Effector memory CD8-positive, alpha-beta T cell (primary cell): ENCODE measurements at regions not wholly inside any gene's neighbourhood (a gene's known extent, or its start where the extent isn't known, plus 50 kb on each side); places are given as distances from the start of the nearest gene placed in this dataset.

ENCODE experiments used
- ATAC-seq: fragments of 150-1000 bp; cut with Tn5 transposase; replicated peaks from 2 replicates; pipeline ENCODE4 v1.10.0; 2021; ENCODE audit warnings: mild to moderate bottlenecking, moderate library complexity
- DNase-seq, 3 experiments: peaks; one replicate each; pipeline ENCODE4 v3.0.0; 2021
- H3K27ac Mint-ChIP-seq, 2 donors: one replicate each; pipeline ENCODE4 v1.8.0; 2022; ENCODE audit warnings: mild to moderate bottlenecking in 2 of 2, mixed read lengths in 2 of 2, moderate library complexity in 2 of 2
- H3K27me3 Mint-ChIP-seq, 2 donors: one replicate each; pipeline ENCODE4 v1.8.0; 2022; ENCODE audit warnings: mixed read lengths in 2 of 2
- H3K36me3 Mint-ChIP-seq: one replicate; pipeline ENCODE4 v1.8.0; 2022; ENCODE audit warnings: mild to moderate bottlenecking, moderate library complexity, mixed read lengths; ENCODE audit not compliant: insufficient read depth
- H3K4me1 Mint-ChIP-seq, 2 donors: one replicate each; pipeline ENCODE4 v1.8.0; 2022; ENCODE audit warnings: low read depth in 2 of 2, mixed read lengths in 2 of 2
- H3K4me3 Mint-ChIP-seq, 2 donors: one replicate each; pipeline ENCODE4 v1.8.0; 2022; ENCODE audit warnings: mild to moderate bottlenecking in 2 of 2, mixed read lengths in 2 of 2, moderate library complexity in 2 of 2
- H3K9me3 Mint-ChIP-seq, 2 donors: one replicate each; pipeline ENCODE4 v1.8.0; 2022; ENCODE audit warnings: mixed read lengths in 2 of 2

DNA sequence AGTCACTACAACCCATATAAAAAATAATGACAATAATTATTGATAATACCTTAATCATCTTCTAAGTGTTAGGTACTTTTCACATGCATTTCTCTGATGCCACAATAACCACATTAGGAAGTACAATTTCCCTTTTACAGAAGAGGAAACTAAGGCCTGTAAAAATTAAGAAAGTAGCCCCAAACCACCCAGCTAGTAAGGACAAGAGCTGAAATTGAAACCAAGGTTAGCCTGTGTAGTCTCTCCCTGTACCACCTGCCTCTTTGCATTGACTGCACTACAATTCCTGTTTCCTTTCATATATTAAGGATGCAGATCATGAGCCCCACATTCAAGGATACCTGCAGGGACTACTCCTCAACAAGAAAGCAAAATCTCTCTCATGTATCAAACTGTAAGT, 288.8 kb downstream of the GPATCH2 start:
- Mint-ChIP-seq H3K4me1 (no peaks in the 10 kb centered on the region), H3K27ac (no peak overlapping the region), H3K9me3 (peaks cover 0 to 5% of the 10 kb centered on the region in 2 donors), H3K36me3 (no peaks in the 10 kb centered on the region), H3K4me3 (no peak overlapping the region), H3K27me3 (no peaks in the 10 kb centered on the region)
- DNase-seq (no peak), ATAC-seq (no peak)

DNA sequence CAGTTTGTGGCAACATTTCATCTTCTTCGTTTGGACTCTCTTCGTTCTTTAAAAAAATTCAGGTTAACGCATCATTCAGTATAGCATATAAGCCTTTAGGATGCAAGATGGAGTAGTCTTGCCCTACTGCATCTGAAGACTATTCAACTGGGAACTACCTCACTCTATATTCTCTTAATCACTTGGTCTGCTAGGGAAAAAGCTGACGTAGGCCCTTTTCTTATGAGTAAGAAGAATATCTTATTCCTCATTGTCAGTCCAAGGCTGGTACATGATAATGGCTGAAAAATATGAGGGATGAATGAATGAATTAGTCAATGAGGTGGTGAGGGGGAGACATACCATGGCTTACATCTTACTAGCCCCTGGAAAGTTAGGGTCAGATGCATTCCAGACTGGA, 294.2 kb downstream of the GPATCH2 start:
- no peak overlapping the region for H3K4me3 Mint-ChIP-seq
- no peaks in the 10 kb centered on the region for H3K36me3 Mint-ChIP-seq
- no peak overlapping the region for H3K27ac Mint-ChIP-seq
- peaks cover 7% of the 10 kb centered on the region in 2 donors for H3K9me3 Mint-ChIP-seq
- no peak for ATAC-seq
- no peak for DNase-seq
- no peaks in the 10 kb centered on the region for H3K27me3 Mint-ChIP-seq
- H3K4me1 Mint-ChIP-seq: no peaks in the 10 kb centered on the region

DNA sequence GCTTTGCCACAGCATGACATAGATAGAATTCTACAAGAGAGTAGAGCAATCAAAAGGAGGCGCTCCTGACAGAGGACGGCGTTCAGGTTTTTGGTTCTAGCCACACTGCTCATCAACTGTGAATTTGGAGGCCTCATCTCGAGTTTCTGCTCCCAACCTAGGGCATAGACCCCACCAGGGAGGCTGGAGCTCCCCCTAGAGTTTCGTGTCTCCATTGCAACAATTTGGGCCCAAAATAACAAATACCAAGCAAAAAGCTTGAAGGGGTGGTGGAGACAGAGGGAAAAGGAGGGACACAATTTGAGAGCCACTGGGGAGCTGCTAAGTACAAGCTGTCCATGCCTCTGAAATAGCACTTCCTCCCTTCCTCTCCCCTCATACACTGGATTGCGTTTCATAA, 297.0 kb downstream of the GPATCH2 start:
- ATAC-seq: no peak
- DNase-seq: no peak
- Mint-ChIP-seq H3K9me3 (peaks cover 7 to 21% of the 10 kb centered on the region in 2 donors), H3K27me3 (no peaks in the 10 kb centered on the region), H3K4me3 (no peak overlapping the region), H3K4me1 (no peaks in the 10 kb centered on the region), H3K27ac (no peak overlapping the region), H3K36me3 (no peaks in the 10 kb centered on the region)

DNA sequence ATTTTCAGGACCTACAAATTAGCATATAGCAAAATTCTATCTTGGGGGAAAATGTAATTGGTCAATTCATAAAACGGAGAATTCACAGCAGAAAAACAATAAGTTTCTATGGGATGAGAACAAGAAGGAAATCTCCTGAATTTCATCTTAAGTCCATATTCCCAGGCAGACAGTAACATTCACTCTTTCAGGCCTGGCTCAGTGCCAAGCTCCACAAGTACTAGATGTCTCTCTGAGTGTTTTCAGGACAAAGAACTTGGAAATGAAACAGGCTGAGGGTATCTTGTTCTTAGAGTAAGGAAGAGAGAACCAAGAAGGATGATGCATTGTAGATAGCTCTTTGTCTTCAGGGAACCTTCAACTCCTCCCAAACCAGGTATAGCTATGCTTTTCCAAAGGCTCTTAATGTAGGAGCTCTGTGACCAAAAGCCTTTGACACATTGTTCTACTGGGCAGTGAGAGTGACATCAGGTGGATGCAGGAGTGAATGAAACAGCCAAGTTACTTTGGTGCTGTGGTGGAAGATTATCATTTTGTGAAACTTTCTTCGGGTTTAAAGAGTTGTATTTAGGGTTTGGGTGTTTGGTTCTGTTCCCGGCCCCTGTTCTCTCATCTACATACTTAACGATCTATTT, 298.3 kb downstream of the GPATCH2 start:
- H3K27me3 Mint-ChIP-seq: no peaks in the 10 kb centered on the region
- H3K27ac Mint-ChIP-seq: no peak overlapping the region
- no peak overlapping the region for H3K4me3 Mint-ChIP-seq
- H3K9me3 Mint-ChIP-seq: peaks cover 5 to 21% of the 10 kb centered on the region in 2 donors
- ATAC-seq (no peak), DNase-seq (no peak)
- no peaks in the 10 kb centered on the region for H3K4me1 Mint-ChIP-seq
- H3K36me3 Mint-ChIP-seq: no peaks in the 10 kb centered on the region

DNA sequence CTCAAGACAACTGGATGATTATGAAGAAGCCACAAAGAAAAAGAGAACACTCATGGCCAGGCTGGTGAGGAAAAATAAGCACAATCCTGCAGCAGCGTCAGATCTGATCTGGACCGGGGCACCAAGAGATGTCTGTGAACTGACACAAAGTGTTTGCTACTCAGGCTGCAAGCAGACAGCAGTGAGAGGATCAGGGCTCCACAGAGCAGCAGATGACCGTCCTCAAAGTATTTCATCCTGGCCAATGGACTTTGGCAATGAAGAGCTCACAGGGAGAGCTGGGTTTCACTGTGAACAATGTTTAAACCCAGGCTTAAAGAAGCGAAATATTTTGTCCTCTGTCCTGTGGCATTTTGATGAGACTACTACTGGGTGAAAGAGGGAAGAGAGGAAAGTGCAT, 299.2 kb downstream of the GPATCH2 start:
- H3K4me3 Mint-ChIP-seq: no peak overlapping the region
- H3K27me3 Mint-ChIP-seq: no peaks in the 10 kb centered on the region
- H3K9me3 Mint-ChIP-seq: peaks cover 5 to 21% of the 10 kb centered on the region in 2 donors
- no peaks in the 10 kb centered on the region for H3K36me3 Mint-ChIP-seq
- no peaks in the 10 kb centered on the region for H3K4me1 Mint-ChIP-seq
- ATAC-seq: no peak
- DNase-seq: no peak
- H3K27ac Mint-ChIP-seq: no peak overlapping the region

DNA sequence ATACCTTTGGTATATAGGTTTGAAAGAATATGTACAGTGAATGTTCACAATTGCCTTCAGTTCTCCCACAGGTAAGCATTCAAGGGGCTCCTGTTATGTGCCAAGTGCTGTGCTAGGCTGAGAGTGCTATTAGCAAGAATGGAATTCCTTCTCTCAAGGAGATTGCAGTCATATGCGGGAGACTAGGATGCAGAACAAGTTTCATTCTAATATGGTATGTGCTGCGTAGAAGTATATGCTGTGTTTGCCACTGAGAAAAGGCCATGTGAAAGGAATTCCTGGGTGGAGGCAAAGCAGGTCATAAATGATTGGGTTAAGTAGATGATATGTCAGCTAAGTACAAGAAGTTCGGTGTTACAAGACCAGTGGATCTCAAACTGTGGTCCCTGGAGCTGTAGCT, 303.0 kb downstream of the GPATCH2 start:
- DNase-seq: no peak
- peaks cover 3 to 15% of the 10 kb centered on the region in 2 donors for H3K9me3 Mint-ChIP-seq
- no peaks in the 10 kb centered on the region for H3K36me3 Mint-ChIP-seq
- H3K27ac Mint-ChIP-seq: no peak overlapping the region
- H3K4me3 Mint-ChIP-seq: no peak overlapping the region
- no peaks in the 10 kb centered on the region for H3K4me1 Mint-ChIP-seq
- no peak for ATAC-seq
- no peaks in the 10 kb centered on the region for H3K27me3 Mint-ChIP-seq

DNA sequence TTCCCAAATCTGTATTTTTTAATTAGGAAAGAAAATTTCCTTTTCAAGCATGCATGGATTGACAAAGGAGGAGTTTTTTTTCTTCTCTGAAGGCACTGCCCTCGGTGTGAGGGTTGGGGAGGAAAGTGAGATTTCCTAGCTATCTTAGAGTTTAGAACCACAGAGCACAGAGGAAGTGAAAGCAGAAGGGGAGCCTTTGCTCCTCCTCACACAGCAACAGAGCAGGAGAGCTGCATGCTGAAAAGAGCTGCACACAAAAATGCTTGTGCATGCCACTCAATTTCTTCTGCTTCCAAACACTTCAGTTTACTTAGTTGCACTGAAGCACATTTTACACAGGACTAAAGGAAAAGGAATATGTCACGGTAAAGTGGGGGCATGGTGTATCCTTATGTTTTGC, 308.1 kb downstream of the GPATCH2 start:
- H3K4me3 Mint-ChIP-seq: no peak overlapping the region
- DNase-seq: no peak
- no peaks in the 10 kb centered on the region for H3K36me3 Mint-ChIP-seq
- no peaks in the 10 kb centered on the region for H3K27me3 Mint-ChIP-seq
- H3K9me3 Mint-ChIP-seq: peaks cover 0 to 3% of the 10 kb centered on the region in 2 donors
- no peak overlapping the region for H3K27ac Mint-ChIP-seq
- H3K4me1 Mint-ChIP-seq: no peaks in the 10 kb centered on the region
- ATAC-seq: no peak

DNA sequence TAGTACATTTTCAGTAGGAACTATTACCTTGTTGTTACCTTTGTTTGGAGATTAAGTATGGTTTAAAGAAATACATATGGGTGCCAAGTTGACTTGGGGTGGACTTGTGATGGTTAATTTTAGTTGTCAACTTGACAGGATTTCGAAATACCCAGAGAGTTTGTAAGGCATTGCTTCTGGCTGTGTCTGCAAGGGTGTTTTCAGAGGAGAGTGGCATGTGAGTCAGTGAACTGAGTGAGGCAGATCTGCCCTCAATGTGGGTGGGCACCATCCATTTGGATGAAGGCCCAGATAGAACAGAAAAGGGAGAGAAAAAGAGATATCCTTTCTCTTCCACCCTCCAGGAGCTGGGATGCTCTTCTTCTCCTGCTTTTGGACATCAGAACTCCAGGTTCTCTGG, 315.5 kb downstream of the GPATCH2 start:
- ATAC-seq: no peak
- no peaks in the 10 kb centered on the region for H3K36me3 Mint-ChIP-seq
- no peaks in the 10 kb centered on the region for H3K4me1 Mint-ChIP-seq
- H3K4me3 Mint-ChIP-seq: no peak overlapping the region
- no peak for DNase-seq
- no peaks in the 10 kb centered on the region for H3K27me3 Mint-ChIP-seq
- no peaks in the 10 kb centered on the region for H3K9me3 Mint-ChIP-seq
- H3K27ac Mint-ChIP-seq: no peak overlapping the region

DNA sequence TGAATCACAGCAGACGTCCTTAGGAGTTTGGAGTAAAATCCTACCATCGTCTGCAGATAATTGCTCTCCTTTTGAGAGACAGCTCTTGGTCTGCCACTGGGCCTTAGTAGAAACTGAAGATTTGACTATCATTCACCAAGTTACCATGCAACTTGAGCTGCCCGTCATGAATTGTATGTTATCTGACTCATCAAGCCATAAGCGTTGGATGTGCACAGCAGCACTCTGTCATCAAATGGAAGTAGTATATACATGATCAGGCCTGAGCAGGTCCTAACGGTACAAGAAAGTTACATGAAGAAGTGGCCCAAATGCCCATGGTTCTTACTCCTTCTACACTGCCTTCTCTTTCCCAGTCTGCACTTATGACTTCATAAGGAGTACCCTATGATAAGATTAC, 317.8 kb downstream of the GPATCH2 start:
- H3K4me1 Mint-ChIP-seq: no peaks in the 10 kb centered on the region
- no peak overlapping the region for H3K27ac Mint-ChIP-seq
- H3K4me3 Mint-ChIP-seq: no peak overlapping the region
- H3K27me3 Mint-ChIP-seq: no peaks in the 10 kb centered on the region
- DNase-seq: no peak
- no peaks in the 10 kb centered on the region for H3K9me3 Mint-ChIP-seq
- no peaks in the 10 kb centered on the region for H3K36me3 Mint-ChIP-seq
- no peak for ATAC-seq

DNA sequence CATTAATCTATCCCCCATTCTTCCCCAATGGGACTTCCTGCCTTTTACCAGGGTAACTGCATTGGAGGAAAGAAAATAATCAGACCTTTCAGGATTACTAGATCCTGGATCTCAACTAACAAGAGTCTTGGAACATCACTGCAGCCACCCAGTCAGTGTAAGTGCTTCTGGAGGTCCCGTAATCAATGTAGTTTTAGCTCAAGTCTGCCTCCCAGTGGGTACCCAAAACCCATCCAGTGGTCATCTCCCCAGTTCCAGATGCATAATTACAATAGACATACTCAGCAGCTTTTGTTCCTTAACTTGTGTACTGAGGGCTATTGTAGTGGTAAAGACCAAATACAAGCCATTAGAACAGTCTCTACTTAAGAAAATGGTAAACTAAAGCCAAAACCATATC, 319.1 kb downstream of the GPATCH2 start:
- Mint-ChIP-seq H3K27me3 (no peaks in the 10 kb centered on the region), H3K4me1 (no peaks in the 10 kb centered on the region), H3K9me3 (peaks cover 0 to 1% of the 10 kb centered on the region in 2 donors), H3K4me3 (no peak overlapping the region), H3K27ac (no peak overlapping the region), H3K36me3 (no peaks in the 10 kb centered on the region)
- DNase-seq: no peak
- no peak for ATAC-seq

DNA sequence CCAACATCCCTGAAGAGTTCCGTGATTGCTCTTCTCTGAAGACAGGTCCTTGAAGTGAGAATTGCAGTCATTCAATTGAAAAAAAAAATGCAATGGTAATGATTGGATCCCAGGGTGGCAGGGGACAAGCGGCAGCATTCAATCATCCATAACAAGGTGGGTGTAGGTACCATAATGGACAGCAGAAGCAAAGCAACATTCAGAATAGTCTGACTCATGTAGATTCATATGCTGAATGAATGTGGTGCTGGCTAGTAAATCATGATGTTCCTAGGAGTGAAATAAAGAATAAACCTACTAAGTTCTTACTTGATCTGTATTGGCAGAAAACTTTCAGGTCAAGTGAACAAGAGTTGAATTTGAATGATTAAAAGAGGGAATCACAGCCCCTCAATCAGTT, 319.6 kb downstream of the GPATCH2 start:
- Mint-ChIP-seq H3K27me3 (no peaks in the 10 kb centered on the region), H3K4me1 (no peaks in the 10 kb centered on the region), H3K9me3 (peaks cover 0 to 5% of the 10 kb centered on the region in 2 donors), H3K36me3 (no peaks in the 10 kb centered on the region), H3K27ac (no peak overlapping the region), H3K4me3 (no peak overlapping the region)
- ATAC-seq (no peak), DNase-seq (no peak)

DNA sequence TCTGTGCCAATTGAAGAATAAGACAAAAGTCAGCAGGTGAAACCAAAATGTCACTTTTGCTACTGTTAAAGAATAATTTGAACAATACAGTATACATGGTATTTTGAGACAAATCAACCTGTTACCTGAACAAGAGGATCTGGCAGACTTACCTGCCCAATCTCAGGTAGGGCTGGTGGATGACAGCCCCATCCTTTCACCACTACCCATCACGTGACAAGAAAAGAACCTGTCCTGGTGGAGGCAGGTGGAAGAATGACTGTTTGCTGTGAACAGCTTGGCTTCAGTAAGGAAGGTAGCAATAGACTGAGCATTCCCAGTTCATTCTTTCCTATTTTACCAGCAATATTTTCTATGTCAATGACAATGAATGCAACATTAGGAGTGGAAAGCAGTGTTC, 349.6 kb downstream of the GPATCH2 start:
- H3K9me3 Mint-ChIP-seq: peaks cover 0 to 9% of the 10 kb centered on the region in 2 donors
- no peaks in the 10 kb centered on the region for H3K4me1 Mint-ChIP-seq
- H3K36me3 Mint-ChIP-seq: no peaks in the 10 kb centered on the region
- no peaks in the 10 kb centered on the region for H3K27me3 Mint-ChIP-seq
- ATAC-seq (no peak), DNase-seq (no peak)
- H3K27ac Mint-ChIP-seq: no peak overlapping the region
- no peak overlapping the region for H3K4me3 Mint-ChIP-seq

DNA sequence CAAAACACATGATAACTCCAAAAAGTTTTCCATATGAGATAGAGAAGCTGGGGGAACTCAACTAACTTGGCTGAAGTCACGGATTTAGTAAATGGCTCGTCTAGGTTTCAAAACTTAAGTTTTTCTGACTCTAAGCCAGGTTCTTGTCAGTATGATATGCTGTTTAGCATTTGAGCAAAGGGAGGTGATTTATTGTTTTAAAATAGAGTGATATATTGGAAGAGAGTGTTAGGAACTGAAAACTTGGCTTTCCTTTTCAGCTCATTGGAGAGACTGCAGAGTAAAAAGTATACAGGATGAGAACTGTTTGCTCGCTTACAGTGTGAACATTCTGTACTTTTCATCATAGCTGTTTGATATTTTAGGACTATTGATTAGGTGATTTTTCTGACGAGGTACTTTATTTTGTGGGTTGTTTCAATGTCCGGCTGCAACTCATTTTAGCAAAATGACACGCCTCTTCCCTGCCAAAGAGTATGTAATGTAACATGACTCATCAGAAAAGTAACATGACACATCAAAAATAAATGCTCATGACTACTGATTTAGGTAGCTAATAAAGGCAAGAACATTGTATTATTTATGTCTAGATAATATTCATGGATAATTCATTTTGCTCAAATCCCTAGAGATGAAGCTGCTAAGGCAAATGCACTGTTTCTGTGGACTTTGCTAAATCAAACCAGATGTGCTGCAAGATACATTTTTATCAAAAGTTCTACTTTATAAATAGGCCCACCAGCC, 355.1 kb downstream of the GPATCH2 start:
- Mint-ChIP-seq H3K27me3 (no peaks in the 10 kb centered on the region), H3K27ac (no peak overlapping the region), H3K9me3 (peaks cover 0 to 7% of the 10 kb centered on the region in 2 donors), H3K4me3 (no peak overlapping the region), H3K4me1 (no peaks in the 10 kb centered on the region), H3K36me3 (no peaks in the 10 kb centered on the region)
- ATAC-seq (no peak), DNase-seq (no peak)

DNA sequence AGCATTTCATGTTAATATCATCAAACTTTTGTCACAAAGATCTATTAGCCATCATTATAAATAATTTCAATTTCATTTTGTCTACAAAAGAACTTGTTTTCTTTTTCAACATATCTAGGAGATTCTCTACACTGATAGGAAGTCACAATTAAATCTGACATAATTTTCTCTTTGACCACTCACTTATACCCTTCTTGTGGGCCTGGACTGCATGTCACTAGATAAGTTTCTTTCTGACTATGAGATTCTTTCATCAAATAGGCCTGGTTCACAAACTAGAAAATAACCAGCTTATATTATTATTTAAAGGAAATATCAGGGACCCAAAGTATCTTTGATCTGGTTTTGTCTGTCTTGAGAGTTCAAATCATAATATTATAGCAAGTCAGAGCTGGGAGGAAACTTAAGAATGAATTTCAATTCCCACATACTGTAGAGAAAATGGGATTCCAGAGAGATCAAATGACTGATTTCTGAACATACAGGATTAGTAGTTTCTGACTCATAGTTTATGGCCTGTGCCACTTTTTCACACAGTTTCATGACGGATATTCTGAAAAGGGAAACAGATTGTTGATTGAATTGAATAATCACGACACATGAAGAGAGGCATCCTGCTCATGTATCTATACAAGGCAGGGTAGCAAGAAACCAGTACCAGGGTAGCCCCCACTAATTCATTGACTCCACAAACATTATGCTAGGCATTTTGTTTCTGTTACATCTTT, 355.8 kb downstream of the GPATCH2 start:
- ATAC-seq (no peak), DNase-seq (no peak)
- Mint-ChIP-seq H3K4me3 (no peak overlapping the region), H3K27me3 (no peaks in the 10 kb centered on the region), H3K36me3 (no peaks in the 10 kb centered on the region), H3K9me3 (peaks cover 0 to 7% of the 10 kb centered on the region in 2 donors), H3K27ac (no peak overlapping the region), H3K4me1 (no peaks in the 10 kb centered on the region)
